ENCODE measurements at regions not wholly inside any gene's neighbourhood (a gene's known extent, or its start where the extent isn't known, plus 50 kb on each side); places are given as distances from the start of the nearest gene placed in this dataset.

- no peak for TF ChIP-seq CTCF (IDR thresholded peaks at IDR 0.05)
- TF ChIP-seq POLR2A (IDR thresholded peaks at IDR 0.05): no peak
Measured at GRCh38 chr1:221611656-221612046, 130.2 kb downstream of the DUSP10 start.

All from Peyer's patch (tissue), 4 donors.